AG04450 (cell line): ENCODE measurements at regions not wholly inside any gene's neighbourhood (a gene's known extent, or its start where the extent isn't known, plus 50 kb on each side); places are given as distances from the start of the nearest gene placed in this dataset.
"Not testable (repeated sequence)": the region's sequence is repeated elsewhere in the genome, so short reads cannot be mapped to it uniquely, and the experiment has no call there.

Source experiments
- CTCF ChIA-PET: fragments of 300-600, 350-600 bp; formaldehyde crosslinking; extraction: SDS; loops from one replicate; lab custom pipeline; 2022; ENCODE audit warnings: antibody characterized with exemption, inconsistent platforms; lab: Charles Lee
- POLR2A ChIA-PET: fragments of 350-600 bp; formaldehyde crosslinking; extraction: SDS; loops from one replicate; lab custom pipeline; 2021; ENCODE audit warnings: antibody characterized with exemption, inconsistent platforms; lab: Yijun Ruan, JAX
- DNase-seq: peaks from one replicate; pipeline ENCODE4 v3.0.0-alpha.2; 2011; ENCODE audit warnings: low read depth, low spot score
- H3K27ac ChIP-seq: one replicate; pipeline ENCODE4 v1.5.1; 2012; ENCODE audit warnings: low read depth, low read length, control low read depth
- H3K27me3 ChIP-seq: one replicate; pipeline ENCODE4 v1.6.0; 2012; ENCODE audit warnings: low read length; ENCODE audit not compliant: control insufficient read depth, insufficient read depth
- H3K4me3 ChIP-seq: 2 replicates; pipeline ENCODE4 v1.5.1; 2011; ENCODE audit warnings: mild to moderate bottlenecking, low read depth, low read length, control low read depth
- H3K9me3 ChIP-seq: 2 replicates; pipeline ENCODE4 v1.5.1; 2012; ENCODE audit warnings: low read length; ENCODE audit not compliant: control insufficient read depth, insufficient read depth
- TF ChIP-seq, protein P1 (sequence below): IDR thresholded peaks from 2 replicates; pipeline ENCODE4 v1.5.1; 2011; ENCODE audit warnings: low read depth, low read length, control low read depth, inconsistent platforms

DNA sequence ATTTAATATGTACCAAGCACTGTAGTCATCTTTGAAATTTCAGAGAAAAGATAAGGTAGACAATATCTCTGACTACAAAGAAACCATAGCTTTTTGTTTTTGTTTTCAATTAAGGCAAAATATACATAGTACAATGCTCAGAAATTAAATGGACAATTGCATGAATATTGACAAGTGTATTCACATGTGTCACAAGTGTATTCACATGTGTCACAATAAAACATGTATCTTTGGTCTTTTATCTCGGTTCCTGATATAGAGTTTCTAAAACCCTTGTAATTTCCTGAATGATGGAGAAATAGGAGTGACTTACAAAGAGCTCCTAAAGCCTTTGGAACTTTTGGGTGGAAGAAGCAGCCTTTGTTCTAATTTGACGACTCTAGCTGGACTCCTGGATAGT lies 756.4 kb downstream of the EPHA4 start:
- ChIA-PET CTCF (no interaction called here), POLR2A (no interaction called here)
- H3K4me3 ChIP-seq = no peak overlapping the region

DNA sequence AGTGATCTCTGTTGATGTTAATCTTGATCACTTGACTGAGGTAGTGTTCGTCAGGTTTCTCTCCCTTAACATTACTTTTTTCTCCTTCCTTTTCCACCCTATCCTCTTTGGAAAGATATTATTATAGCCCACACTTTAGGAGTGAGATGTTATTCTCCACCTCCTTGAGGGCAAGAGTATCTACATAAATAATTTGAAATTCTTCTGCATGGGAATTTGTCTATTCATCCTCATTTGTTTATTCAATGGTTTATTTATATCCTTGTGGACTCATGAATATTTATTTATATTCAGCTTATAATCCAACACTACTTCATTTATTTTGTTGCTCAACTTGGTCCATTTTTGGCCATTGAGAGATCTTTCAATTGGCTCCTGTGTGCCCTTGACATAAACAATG lies 750.4 kb downstream of the EPHA4 start:
- POLR2A ChIA-PET = no interaction called here
- Histone ChIP-seq H3K9me3 (no peaks in the 10 kb centered on the region), H3K27ac (no peak overlapping the region), H3K27me3 (no peaks in the 10 kb centered on the region), H3K4me3 (no peak overlapping the region)
- CTCF ChIA-PET = no interaction called here
- TF ChIP-seq, protein P1, sequence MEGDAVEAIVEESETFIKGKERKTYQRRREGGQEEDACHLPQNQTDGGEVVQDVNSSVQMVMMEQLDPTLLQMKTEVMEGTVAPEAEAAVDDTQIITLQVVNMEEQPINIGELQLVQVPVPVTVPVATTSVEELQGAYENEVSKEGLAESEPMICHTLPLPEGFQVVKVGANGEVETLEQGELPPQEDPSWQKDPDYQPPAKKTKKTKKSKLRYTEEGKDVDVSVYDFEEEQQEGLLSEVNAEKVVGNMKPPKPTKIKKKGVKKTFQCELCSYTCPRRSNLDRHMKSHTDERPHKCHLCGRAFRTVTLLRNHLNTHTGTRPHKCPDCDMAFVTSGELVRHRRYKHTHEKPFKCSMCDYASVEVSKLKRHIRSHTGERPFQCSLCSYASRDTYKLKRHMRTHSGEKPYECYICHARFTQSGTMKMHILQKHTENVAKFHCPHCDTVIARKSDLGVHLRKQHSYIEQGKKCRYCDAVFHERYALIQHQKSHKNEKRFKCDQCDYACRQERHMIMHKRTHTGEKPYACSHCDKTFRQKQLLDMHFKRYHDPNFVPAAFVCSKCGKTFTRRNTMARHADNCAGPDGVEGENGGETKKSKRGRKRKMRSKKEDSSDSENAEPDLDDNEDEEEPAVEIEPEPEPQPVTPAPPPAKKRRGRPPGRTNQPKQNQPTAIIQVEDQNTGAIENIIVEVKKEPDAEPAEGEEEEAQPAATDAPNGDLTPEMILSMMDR = no peak
- DNase-seq = no peak

More for the DNA sequence above, 756.4 kb downstream of the EPHA4 start:
- Histone ChIP-seq H3K9me3 (no peaks in the 10 kb centered on the region), H3K27ac (no peak overlapping the region), H3K27me3 (no peaks in the 10 kb centered on the region)
- TF ChIP-seq, protein P1 = no peak
- DNase-seq = no peak

DNA sequence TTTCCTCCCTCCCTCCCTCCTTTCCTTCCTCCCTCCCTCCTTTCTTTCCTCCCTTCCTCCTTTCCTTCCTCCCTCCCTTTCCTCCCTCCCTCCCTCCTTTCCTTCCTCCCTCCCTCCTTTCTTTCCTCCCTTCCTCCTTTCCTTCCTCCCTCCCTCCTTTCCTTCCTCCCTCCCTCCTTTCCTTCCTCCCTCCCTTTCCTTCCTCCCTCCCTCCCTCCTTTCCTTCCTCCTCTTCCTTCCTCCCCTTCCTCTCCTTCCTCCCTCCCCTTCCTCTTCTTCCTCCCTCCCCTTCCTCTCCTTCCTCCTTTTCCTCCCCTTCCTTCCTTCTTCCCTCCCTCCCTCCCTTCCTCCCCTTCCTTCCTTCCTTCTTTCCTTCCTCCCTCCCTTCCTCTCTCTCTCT lies 748.5 kb downstream of the EPHA4 start:
- POLR2A ChIA-PET, H3K4me3 ChIP-seq, H3K9me3 ChIP-seq, H3K27ac ChIP-seq, DNase-seq, CTCF ChIA-PET, H3K27me3 ChIP-seq: not testable (repeated sequence)

DNA sequence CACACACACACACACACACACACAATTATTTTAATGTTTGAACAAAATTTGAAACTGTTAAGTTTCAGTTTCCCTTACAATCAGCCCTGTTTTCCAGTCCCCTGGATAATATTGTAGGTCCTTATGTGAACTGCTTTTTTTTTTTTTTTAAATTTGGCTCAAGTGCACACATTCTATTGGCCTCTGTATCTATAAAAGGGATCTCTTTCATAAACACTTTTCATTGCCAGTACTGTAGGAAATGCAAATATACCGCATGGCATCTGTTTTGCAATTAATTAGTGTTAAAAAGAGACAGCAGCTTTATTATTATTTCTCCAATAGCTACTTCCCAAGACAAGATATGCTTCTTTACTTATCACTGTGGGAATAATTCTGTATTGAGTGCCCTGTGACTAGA lies 738.7 kb downstream of the EPHA4 start:
- Histone ChIP-seq H3K9me3 (no peaks in the 10 kb centered on the region), H3K27ac (no peak overlapping the region), H3K4me3 (no peak overlapping the region), H3K27me3 (no peaks in the 10 kb centered on the region)
- no peak for DNase-seq
- CTCF ChIA-PET = interaction anchor here (0.6 to 0.8 kb wide), 2 partner anchors 382 to 1125 kb away, joined by 3 to 4 read pairs; no protein-coding TSS in a partner anchor
- POLR2A ChIA-PET = no interaction called here
- TF ChIP-seq, protein P1 = no peak

DNA sequence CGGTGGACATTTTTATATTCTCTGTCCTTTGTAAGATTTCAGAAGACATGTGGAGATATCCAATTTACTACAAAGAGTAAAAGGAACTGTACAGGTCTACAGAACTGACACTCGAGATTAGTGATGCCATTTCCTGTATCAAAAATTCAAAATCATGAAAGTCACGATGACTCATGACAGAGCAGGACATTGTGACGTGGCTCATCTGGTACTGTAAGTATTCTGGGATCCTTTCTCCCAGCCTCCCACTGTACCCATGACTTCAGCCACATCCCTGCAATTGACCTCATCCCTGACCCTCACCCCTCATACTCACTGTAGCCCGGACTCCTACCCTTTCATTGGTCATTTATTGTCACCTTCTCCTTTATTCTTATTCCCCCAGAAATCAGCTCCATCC lies 736.5 kb downstream of the EPHA4 start:
- Histone ChIP-seq H3K9me3 (no peaks in the 10 kb centered on the region), H3K27me3 (no peaks in the 10 kb centered on the region), H3K27ac (no peak overlapping the region), H3K4me3 (no peak overlapping the region)
- CTCF ChIA-PET = no interaction called here
- POLR2A ChIA-PET = no interaction called here
- TF ChIP-seq, protein P1 = no peak
- DNase-seq = no peak

DNA sequence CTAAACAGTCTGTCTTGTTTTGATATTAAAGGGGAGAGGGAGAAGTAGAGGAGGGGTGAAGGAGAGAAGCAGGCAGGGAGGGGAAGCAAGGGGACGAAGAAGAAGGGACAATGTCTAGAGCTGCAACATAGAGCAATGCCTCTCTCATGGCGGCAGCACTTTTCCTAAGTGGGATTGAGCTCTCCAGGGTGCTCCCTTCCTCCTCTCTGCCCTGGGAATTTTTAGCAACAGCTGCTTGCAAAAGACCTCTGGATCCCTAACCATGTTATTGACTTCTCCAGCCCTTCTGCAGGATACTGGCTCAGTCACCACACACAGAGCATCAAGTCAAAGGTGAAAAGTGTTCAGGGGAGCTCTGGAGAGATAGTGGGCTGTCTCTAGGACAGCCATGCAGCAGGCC lies 734.9 kb downstream of the EPHA4 start:
- H3K4me3 ChIP-seq = no peak overlapping the region
- H3K9me3 ChIP-seq = no peaks in the 10 kb centered on the region
- no peak for DNase-seq
- peak overlapping the region; percentile 22 for H3K27ac ChIP-seq
- ChIA-PET CTCF (no interaction called here), POLR2A (interaction anchor here (1.0 kb wide), 1 partner anchor 10 kb away, joined by 3 read pairs; no protein-coding TSS in a partner anchor)
- TF ChIP-seq, protein P1 = no peak
- no peaks in the 10 kb centered on the region for H3K27me3 ChIP-seq
